ENCODE measurements at regions not wholly inside any gene's neighbourhood (a gene's known extent, or its start where the extent isn't known, plus 50 kb on each side); places are given as distances from the start of the nearest gene placed in this dataset.

DNA sequence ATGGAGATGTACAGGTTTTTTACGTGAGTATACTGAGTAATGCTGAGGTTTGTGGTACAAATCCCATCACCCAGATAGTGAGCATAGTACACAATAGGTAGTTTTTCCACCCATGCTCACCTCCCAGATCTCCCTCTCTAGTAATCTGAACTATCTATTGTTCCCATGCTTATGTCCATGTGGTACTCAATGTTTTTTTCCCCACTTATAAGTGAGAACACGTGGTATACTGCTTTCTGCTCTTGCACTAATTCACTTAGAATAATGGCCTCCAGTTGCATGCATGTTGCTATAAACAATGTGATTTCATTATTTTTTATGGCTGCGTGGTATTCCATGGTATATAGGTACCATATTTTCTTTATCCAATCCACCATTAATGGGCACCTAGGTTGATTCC, 593.9 kb downstream of the ANXA1 start:
- TF ChIP-seq POLR2A (IDR thresholded peaks at IDR 0.05), result no peak
- TF ChIP-seq, protein P1, sequence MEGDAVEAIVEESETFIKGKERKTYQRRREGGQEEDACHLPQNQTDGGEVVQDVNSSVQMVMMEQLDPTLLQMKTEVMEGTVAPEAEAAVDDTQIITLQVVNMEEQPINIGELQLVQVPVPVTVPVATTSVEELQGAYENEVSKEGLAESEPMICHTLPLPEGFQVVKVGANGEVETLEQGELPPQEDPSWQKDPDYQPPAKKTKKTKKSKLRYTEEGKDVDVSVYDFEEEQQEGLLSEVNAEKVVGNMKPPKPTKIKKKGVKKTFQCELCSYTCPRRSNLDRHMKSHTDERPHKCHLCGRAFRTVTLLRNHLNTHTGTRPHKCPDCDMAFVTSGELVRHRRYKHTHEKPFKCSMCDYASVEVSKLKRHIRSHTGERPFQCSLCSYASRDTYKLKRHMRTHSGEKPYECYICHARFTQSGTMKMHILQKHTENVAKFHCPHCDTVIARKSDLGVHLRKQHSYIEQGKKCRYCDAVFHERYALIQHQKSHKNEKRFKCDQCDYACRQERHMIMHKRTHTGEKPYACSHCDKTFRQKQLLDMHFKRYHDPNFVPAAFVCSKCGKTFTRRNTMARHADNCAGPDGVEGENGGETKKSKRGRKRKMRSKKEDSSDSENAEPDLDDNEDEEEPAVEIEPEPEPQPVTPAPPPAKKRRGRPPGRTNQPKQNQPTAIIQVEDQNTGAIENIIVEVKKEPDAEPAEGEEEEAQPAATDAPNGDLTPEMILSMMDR (IDR thresholded peaks at IDR 0.05), result no peak

All from heart left ventricle (tissue), 13 donors.